SIG-M5 treated with dmso at 0.1 percent for 504 hours (cell line): ENCODE measurements at regions not wholly inside any gene's neighbourhood (a gene's known extent, or its start where the extent isn't known, plus 50 kb on each side); places are given as distances from the start of the nearest gene placed in this dataset.
A peak's percentile ranks its signal among the peaks of the same experiment; 100 is the strongest.

ENCODE experiments used
- DNase-seq: peaks from one replicate; lab custom pipeline; 2025; ENCODE audit not compliant: unreplicated experiment; lab: John Stamatoyannopoulos, UW

DNA sequence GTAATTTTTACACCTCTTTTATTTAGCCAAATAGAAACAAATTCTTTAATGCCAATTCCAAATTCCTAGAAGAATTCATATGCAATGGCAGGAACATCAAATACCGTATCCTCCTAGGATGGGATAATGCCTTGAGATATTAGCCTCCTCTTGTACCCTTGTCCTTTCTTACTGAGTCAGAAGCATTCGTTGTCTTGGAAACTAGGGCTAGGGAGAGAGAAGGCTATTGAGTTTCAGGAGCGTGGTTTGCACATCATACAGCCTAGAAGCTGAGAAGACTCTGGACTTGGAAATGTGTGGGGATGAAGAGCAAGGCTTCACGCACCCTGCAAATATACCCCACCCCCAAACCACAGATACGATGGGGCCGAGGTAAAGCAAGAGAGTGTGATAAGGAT lies 300.7 kb downstream of the SP3 start:
- DNase-seq, result no peak

- no peak for DNase-seq
These were observed 298.8 kb downstream of the SP3 start for GRCh38 chr2:173666171-173666888.

- DNase-seq, result no peak
These were observed 298.2 kb downstream of the SP3 start for GRCh38 chr2:173667014-173667413.

- no peak for DNase-seq
These were observed 297.8 kb downstream of the SP3 start for GRCh38 chr2:173667415-173667814.

DNA sequence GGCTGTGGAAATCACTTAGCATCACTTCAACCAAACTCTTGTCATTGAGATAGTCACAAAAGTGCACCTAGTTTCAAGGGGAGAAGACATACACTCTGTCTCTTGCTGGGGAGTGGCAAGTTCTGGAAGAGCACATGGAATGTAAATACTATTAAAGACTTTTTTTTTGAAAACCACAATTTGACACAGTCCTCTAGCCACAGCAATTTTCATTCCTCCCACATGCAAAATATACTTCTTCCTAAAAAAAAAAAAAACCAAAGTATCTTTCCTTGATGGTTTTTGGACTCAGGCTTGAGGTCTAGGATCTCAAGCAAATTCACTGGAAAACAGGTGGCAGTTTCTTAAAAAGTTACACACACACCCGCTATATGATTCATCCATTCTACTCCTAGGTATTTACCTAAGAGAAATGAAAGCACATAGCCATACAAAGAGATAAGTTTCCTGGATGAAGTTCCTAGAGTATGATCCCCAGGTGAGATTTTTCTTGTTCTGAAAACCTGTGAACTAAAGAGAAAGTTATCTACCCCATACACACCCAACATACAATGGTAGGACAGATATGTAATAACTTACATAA lies 295.8 kb downstream of the SP3 start:
- DNase-seq, result peak; percentile 10

GRCh38 chr2:173669888-173670287 lies 295.3 kb downstream of the SP3 start:
- DNase-seq, result no peak

DNA sequence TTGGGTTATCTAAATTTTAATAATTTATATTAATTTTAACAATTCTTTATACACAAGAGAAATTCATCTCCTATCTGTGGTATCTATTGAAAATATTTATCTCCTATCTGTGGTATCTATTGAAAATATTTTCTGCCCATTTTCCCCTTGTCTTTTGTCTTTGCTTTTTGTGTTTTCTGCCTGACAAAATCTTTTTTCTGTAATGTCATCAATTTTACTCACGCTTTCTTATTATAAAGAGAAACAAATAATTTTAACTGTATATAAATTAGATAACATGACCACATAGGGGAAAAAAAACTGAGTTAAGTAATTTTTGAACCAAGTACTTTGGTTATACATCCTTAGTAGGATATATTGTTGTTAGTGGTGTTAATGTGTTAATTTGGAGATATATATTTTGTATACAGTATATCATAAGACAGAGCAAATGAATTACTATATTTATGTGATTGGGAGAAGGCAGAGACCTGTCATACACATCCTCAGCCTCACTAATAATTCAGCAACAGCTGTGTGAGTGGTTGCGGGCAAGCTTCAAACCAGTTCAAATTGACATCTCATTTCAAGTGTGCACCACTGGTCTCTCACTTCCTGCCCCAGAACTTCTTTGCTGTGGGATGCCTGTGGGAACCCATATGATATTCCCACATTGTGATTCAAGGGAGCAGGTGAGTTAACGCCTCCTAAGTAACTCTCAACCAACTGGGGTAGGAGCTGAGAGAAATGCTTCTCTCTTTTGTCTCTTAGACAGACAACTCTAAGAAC lies 292.4 kb downstream of the SP3 start:
- DNase-seq, result no peak

- no peak for DNase-seq
These were observed 291.5 kb downstream of the SP3 start for GRCh38 chr2:173673640-173674039.

DNA sequence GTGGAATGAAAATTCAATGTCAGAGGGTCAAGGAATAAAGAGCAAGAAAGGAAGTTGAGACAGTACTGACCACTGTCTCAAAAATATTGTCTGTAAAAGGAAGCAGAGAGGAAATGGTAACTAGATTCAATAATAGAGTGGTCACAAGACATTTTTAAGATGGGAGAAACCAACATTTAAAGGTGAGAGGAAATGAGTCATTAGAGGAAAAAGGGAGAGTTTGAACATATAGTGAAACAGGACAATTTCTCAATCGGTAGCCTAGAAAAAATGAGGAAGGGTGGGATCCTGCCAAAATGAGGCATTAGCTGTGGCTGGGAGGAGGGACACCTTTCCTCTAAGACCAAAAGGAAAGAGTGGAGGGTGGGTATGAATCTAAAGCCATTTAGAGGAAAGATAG lies 288.5 kb downstream of the SP3 start:
- DNase-seq, result no peak

- DNase-seq, result no peak
These were observed 287.0 kb downstream of the SP3 start for GRCh38 chr2:173678186-173678585.

DNA sequence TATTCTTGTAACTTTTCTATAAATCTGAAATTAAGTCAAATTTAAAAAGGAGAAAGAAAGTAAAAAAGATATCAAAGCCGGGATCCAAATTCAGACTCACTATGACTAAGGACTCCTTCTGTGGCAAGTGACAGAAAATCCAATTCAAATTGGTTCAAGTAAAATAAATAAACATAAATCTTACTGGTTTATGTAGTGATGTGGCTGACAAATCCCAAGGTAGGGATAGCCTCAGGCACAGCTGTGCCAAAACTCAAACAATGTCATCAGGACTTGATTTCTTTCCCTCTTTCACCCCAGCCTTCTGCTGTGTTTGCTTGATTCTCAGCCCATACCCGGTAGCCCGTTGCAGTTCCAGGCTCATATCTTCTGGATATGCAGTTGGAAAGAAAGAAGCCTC lies 284.6 kb downstream of the SP3 start:
- no peak for DNase-seq

DNA sequence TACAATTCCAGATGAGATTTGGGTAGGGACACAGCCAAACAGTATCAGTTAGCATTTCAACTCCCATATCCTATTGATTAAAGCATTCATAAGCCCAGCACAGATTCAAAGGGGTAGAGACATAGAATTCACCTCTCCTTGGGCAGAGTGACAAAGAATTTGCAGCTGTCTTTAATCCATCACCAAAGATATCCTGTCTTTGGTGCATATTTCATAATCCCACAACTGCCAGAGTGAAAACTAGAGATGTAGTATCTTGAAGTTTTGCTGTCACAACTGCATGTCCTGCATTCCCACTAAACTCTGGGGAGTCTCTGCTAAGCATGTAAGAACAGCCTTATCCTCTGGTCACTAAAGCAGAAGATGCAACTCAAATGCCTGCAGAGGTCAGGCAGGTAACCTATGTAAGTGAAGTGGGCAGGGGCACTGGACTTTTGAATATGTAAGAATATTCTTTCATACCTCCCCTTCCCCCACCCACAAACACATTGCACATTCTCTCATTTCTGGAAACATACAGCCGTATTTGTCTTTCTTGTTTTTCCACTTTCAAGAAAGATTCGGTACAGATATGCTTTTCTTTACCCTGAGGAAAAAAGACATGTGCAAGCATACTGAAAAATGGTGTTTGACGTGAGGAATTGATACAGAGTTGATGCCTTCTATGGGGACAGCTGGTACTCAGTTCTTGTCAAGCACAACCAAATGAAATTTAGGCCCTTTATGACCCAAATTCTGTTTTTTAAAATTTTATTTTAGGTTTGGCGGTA lies 283.1 kb downstream of the SP3 start:
- DNase-seq, result no peak

DNA sequence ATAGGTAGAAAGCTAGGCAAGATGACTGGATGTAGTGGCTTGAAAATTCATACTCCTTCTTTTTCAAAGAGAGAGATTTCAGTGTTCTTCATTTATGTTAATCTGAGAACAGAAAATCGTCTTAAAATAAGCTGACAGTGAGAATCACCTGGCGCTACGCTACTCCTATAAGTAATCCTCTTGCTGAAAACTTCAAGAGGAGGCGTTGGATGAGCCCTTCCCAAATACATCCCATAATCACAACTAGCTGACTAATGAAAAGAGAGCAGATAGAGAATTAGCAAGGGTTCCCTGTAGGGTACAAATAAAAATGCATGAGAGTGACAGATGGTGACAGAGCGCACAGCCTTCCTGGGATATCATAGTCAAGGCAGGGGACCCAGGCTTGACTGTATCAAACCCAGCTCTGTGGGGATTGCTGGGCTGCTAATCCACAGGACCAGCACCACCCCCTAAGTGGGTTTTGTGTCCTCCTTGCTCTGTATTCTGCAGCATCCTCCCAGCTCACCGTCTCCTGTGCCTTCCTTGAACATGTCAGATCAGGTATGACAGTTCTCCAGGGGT lies 280.2 kb downstream of the SP3 start:
- DNase-seq, result no peak

- no peak for DNase-seq
These were observed 274.8 kb downstream of the SP3 start for GRCh38 chr2:173690349-173690748.

DNA sequence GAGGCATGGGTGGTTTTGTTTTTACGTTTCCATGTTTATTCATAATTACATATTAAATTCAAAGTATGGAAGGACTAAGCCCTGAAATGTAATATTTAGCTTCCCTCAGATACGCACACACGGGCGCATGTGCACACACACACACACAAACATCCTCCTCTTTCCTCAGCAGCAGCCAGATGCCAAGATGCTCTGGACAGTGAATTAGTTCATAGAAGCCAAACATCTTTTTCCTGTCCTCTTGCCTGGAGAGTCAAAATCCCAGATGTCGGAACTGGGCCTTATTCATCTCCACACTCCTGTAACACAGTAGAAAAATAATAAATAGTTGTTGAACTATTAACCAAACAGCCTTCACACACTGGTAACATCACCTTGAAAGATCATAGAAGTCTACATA lies 273.1 kb downstream of the SP3 start:
- DNase-seq, result no peak

DNA sequence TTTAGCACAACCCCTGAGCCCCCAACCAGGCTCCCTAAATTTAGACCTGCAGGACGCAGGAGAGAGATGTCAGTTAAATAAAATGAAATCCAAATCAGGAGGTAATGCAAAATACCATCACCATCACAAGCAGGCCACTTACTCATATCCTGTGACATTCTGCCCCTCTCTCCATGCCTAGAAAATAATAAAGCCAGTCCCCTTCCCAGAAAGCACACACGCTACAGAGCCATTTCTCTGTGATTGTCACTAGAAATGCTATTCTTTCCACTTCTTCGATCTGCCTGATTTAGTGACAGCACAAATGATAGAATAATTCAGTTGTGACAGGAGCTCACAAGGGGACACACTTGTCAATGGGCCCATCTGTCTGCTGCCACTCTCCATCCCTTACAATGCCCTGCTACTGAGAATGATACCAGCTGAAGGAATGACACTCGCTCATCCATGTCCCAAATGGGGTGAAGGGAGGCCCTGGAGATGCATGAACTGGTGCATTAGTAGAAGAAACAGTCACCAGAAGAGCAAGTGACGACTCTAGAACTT lies 272.1 kb downstream of the SP3 start:
- DNase-seq, result no peak

- no peak for DNase-seq
These were observed 268.9 kb downstream of the SP3 start for GRCh38 chr2:173696274-173696673.

DNA sequence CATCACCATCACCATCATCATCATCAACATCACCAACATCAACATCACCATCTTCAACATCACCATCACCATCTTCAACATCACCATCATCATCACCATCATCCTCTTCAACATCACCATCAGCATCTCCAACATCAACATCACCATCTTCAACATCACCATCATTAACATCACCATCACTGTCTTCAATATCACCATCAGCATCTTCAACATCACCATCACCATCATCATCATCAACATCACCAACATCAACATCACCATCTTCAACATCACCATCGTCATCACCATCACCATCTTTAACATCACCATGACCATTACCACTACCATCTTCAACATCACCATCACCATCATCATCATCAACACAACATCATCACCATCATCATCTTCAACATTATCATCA lies 267.2 kb downstream of the SP3 start:
- DNase-seq, result no peak

GRCh38 chr2:173705656-173706055 lies 259.5 kb downstream of the SP3 start:
- DNase-seq, result no peak

DNA sequence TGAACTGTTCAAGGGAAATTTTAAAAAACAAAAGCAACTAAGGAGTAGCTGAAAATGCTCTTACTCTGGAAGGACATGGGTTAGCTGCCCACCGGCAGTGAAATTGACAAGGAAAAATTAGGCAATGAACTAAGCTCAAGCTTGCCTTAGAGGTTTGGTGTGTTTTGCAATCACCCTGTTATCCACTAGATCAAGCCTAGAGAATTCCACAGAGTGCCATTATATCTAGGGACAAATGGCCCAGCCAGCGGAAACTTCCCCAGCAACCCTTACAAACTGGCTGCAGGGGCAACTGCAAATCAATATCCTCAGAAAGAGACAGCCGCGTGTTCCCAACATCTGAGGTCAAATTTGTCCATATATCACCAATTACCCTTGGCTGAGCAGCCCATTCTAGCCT lies 258.2 kb downstream of the SP3 start:
- no peak for DNase-seq

GRCh38 chr2:173708806-173709205 lies 256.4 kb downstream of the SP3 start:
- DNase-seq, result no peak
